ENCODE measurements at regions not wholly inside any gene's neighbourhood (a gene's known extent, or its start where the extent isn't known, plus 50 kb on each side); places are given as distances from the start of the nearest gene placed in this dataset.
"Not testable (repeated sequence)": the region's sequence is repeated elsewhere in the genome, so short reads cannot be mapped to it uniquely, and the experiment has no call there.

GRCh38 chr5:82583331-82583730 is 305.2 kb upstream of the RPS23 start:
- not testable (repeated sequence) for DNase-seq (ENCODE audit: low spot score); ATAC-seq

- ATAC-seq (no peak), DNase-seq (ENCODE audit: low spot score) (no peak)
These were observed 286.8 kb upstream of the RPS23 start for GRCh38 chr5:82564963-82565362.

GRCh38 chr5:82563745-82564144 is 285.6 kb upstream of the RPS23 start:
- DNase-seq (ENCODE audit: low spot score) (no peak), ATAC-seq (no peak)

GRCh38 chr5:82562696-82563240 is 284.6 kb upstream of the RPS23 start:
- DNase-seq (ENCODE audit: low spot score): no peak
- no peak for ATAC-seq

- no peak for ATAC-seq
- DNase-seq (ENCODE audit: low spot score): no peak
These were observed 283.6 kb upstream of the RPS23 start for GRCh38 chr5:82561797-82562196.

- DNase-seq (ENCODE audit: low spot score) (no peak), ATAC-seq (peak; percentile 91)
These were observed 282.8 kb upstream of the RPS23 start for GRCh38 chr5:82560969-82561368.

GRCh38 chr5:82560561-82560960 is 282.4 kb upstream of the RPS23 start:
- no peak for DNase-seq (ENCODE audit: low spot score)
- peak; percentile 10 for ATAC-seq

- ATAC-seq (no peak), DNase-seq (ENCODE audit: low spot score) (no peak)
These were observed 273.8 kb upstream of the RPS23 start for GRCh38 chr5:82551840-82552385.

GRCh38 chr5:82551192-82551591 is 273.0 kb upstream of the RPS23 start:
- ATAC-seq (no peak), DNase-seq (ENCODE audit: low spot score) (no peak)

GRCh38 chr5:82549263-82549662 is 271.1 kb upstream of the RPS23 start:
- DNase-seq (ENCODE audit: low spot score): no peak
- peak; percentile 93 for ATAC-seq

- ATAC-seq: no peak
- DNase-seq (ENCODE audit: low spot score): no peak
These were observed 265.9 kb upstream of the RPS23 start for GRCh38 chr5:82544004-82544403.

GRCh38 chr5:82540301-82540700 is 262.1 kb upstream of the RPS23 start:
- ATAC-seq: no peak
- no peak for DNase-seq (ENCODE audit: low spot score)

- ATAC-seq (no peak), DNase-seq (ENCODE audit: low spot score) (no peak)
These were observed 260.3 kb upstream of the RPS23 start for GRCh38 chr5:82538339-82539034.

GRCh38 chr5:82537687-82538306 is 259.6 kb upstream of the RPS23 start:
- ATAC-seq: no peak
- DNase-seq (ENCODE audit: low spot score): no peak

- DNase-seq (ENCODE audit: low spot score) (no peak), ATAC-seq (no peak)
These were observed 256.8 kb upstream of the RPS23 start for GRCh38 chr5:82534986-82535385.

GRCh38 chr5:82532075-82532474 is 253.9 kb upstream of the RPS23 start:
- not testable (repeated sequence) for DNase-seq (ENCODE audit: low spot score); ATAC-seq

- DNase-seq (ENCODE audit: low spot score) (no peak), ATAC-seq (no peak)
These were observed 248.4 kb upstream of the RPS23 start for GRCh38 chr5:82526540-82526939.

GRCh38 chr5:82525626-82526025 is 247.5 kb upstream of the RPS23 start:
- no peak for DNase-seq (ENCODE audit: low spot score)
- no peak for ATAC-seq

GRCh38 chr5:82523633-82524032 is 245.5 kb upstream of the RPS23 start:
- DNase-seq (ENCODE audit: low spot score) (no peak), ATAC-seq (no peak)

GRCh38 chr5:82522897-82523296 is 244.7 kb upstream of the RPS23 start:
- no peak for ATAC-seq

GRCh38 chr5:82521431-82522051 is 243.4 kb upstream of the RPS23 start:
- no peak for DNase-seq (ENCODE audit: low spot score)
- ATAC-seq: no peak

More at GRCh38 chr5:82522897-82523296, 244.7 kb upstream of the RPS23 start:
- no peak for DNase-seq (ENCODE audit: low spot score)

- ATAC-seq: no peak
- DNase-seq (ENCODE audit: low spot score): no peak
These were observed 241.4 kb upstream of the RPS23 start for GRCh38 chr5:82519558-82519957.

All from left lobe of liver (tissue), 2 donors.